GM19467 (cell line): ENCODE measurements at regions not wholly inside any gene's neighbourhood (a gene's known extent, or its start where the extent isn't known, plus 50 kb on each side); places are given as distances from the start of the nearest gene placed in this dataset.
"Not testable (repeated sequence)": the region's sequence is repeated elsewhere in the genome, so short reads cannot be mapped to it uniquely, and the experiment has no call there.

Experiments
- ATAC-seq: cut with Tn5 transposase; IDR thresholded peaks from one replicate; pipeline ENCODE4 v1.9.1; 2021; ENCODE audit warnings: mild to moderate bottlenecking, moderate library complexity; ENCODE audit not compliant: unreplicated experiment

- ATAC-seq, result no peak
These were observed 480.2 kb downstream of the PLK2 start for GRCh38 chr5:57979671-57980070.

- ATAC-seq, result no peak
These were observed 483.4 kb downstream of the PLK2 start for GRCh38 chr5:57976506-57976905.

GRCh38 chr5:57972099-57972498 is 487.8 kb downstream of the PLK2 start:
- not testable (repeated sequence) for ATAC-seq

- no peak for ATAC-seq
These were observed 478.0 kb upstream of the ACTBL2 start for GRCh38 chr5:57960569-57960968.

- no peak for ATAC-seq
These were observed 474.0 kb upstream of the ACTBL2 start for GRCh38 chr5:57956636-57957035.

GRCh38 chr5:57955511-57955910 is 472.9 kb upstream of the ACTBL2 start:
- no peak for ATAC-seq

- no peak for ATAC-seq
These were observed 471.2 kb upstream of the ACTBL2 start for GRCh38 chr5:57953792-57954191.

- no peak for ATAC-seq
These were observed 468.1 kb upstream of the ACTBL2 start for GRCh38 chr5:57950616-57951228.

GRCh38 chr5:57948091-57948490 is 465.5 kb upstream of the ACTBL2 start:
- no peak for ATAC-seq

GRCh38 chr5:57947181-57947580 is 464.6 kb upstream of the ACTBL2 start:
- no peak for ATAC-seq

- ATAC-seq, result no peak
These were observed 458.3 kb upstream of the ACTBL2 start for GRCh38 chr5:57940879-57941278.

GRCh38 chr5:57940236-57940635 is 457.6 kb upstream of the ACTBL2 start:
- no peak for ATAC-seq

GRCh38 chr5:57939771-57940170 is 457.2 kb upstream of the ACTBL2 start:
- no peak for ATAC-seq

- no peak for ATAC-seq
These were observed 456.7 kb upstream of the ACTBL2 start for GRCh38 chr5:57939335-57939734.

- ATAC-seq, result no peak
These were observed 455.6 kb upstream of the ACTBL2 start for GRCh38 chr5:57938174-57938557.

GRCh38 chr5:57937501-57938173 is 455.0 kb upstream of the ACTBL2 start:
- no peak for ATAC-seq

- no peak for ATAC-seq
These were observed 454.4 kb upstream of the ACTBL2 start for GRCh38 chr5:57937025-57937424.

GRCh38 chr5:57932761-57933160 is 450.1 kb upstream of the ACTBL2 start:
- no peak for ATAC-seq

GRCh38 chr5:57931807-57932206 is 449.2 kb upstream of the ACTBL2 start:
- no peak for ATAC-seq

GRCh38 chr5:57931352-57931751 is 448.7 kb upstream of the ACTBL2 start:
- no peak for ATAC-seq

GRCh38 chr5:57929271-57929670 is 446.7 kb upstream of the ACTBL2 start:
- ATAC-seq, result no peak

- ATAC-seq, result not testable (repeated sequence)
These were observed 440.5 kb upstream of the ACTBL2 start for GRCh38 chr5:57923094-57923493.

GRCh38 chr5:57917004-57917403 is 434.4 kb upstream of the ACTBL2 start:
- no peak for ATAC-seq
